Fibroblast of lung (primary cell): ENCODE measurements at regions not wholly inside any gene's neighbourhood (a gene's known extent, or its start where the extent isn't known, plus 50 kb on each side); places are given as distances from the start of the nearest gene placed in this dataset.
A peak's percentile ranks its signal among the peaks of the same experiment; 100 is the strongest.

ENCODE experiments used
- DNase-seq, 2 donors: peaks; one replicate each; pipeline versions ENCODE4 v3.0.0 to v3.0.0-alpha.2; 2010; ENCODE audit warnings: low read depth in 2 of 2
- H2AFZ ChIP-seq: 2 replicates; pipeline ENCODE4 v1.5.1; 2012; ENCODE audit warnings: low read length, control low read depth, inconsistent platforms
- H3K27ac ChIP-seq: 2 replicates; pipeline ENCODE4 v1.5.1; 2011; ENCODE audit warnings: low read length, control low read depth; ENCODE audit not compliant: insufficient read depth
- H3K27me3 ChIP-seq: 2 replicates; pipeline ENCODE4 v1.5.1; 2011; ENCODE audit warnings: mild to moderate bottlenecking, low read length; ENCODE audit not compliant: control insufficient read depth, insufficient read depth
- H3K36me3 ChIP-seq: 2 replicates; pipeline ENCODE4 v1.5.1; 2011; ENCODE audit warnings: low read length; ENCODE audit not compliant: control insufficient read depth, insufficient read depth
- H3K4me1 ChIP-seq: 2 replicates; pipeline ENCODE4 v1.5.1; 2011; ENCODE audit warnings: low read length; ENCODE audit not compliant: control insufficient read depth, insufficient read depth; ENCODE audit errors: extremely low read depth
- H3K4me2 ChIP-seq: 2 replicates; pipeline ENCODE4 v1.5.1; 2011; ENCODE audit warnings: low read length, control low read depth; ENCODE audit not compliant: insufficient read depth; ENCODE audit errors: extremely low read depth
- H3K4me3 ChIP-seq, 4 experiments: fragments of 200-600 bp in 1 of 4; sonication (generic) in 1 of 4; replicated peaks in 1 of 4; 2 replicates each; pipeline ENCODE4 v1.5.1; 2011 to 2016; ENCODE audit warnings: low read length in 4 of 4, low read depth in 3 of 4, mild to moderate bottlenecking in 3 of 4, control low read depth in 2 of 4, inconsistent platforms in 1 of 4, mixed read lengths in 1 of 4; ENCODE audit not compliant: insufficient read depth in 1 of 4; ENCODE audit errors: control extremely low read depth in 1 of 4
- H3K79me2 ChIP-seq: 2 replicates; pipeline ENCODE4 v1.5.1; 2012; ENCODE audit warnings: mild to moderate bottlenecking, low read length, inconsistent platforms; ENCODE audit not compliant: control insufficient read depth, insufficient read depth
- H3K9ac ChIP-seq: 2 replicates; pipeline ENCODE4 v1.5.1; 2011; ENCODE audit warnings: mild to moderate bottlenecking, low read length, control low read depth; ENCODE audit not compliant: insufficient read depth
- H3K9me3 ChIP-seq: 2 replicates; pipeline ENCODE4 v1.5.1; 2012; ENCODE audit warnings: low read depth, low read length; ENCODE audit not compliant: control insufficient read depth, insufficient read depth
- H4K20me1 ChIP-seq: 2 replicates; pipeline ENCODE4 v1.5.1; 2011; ENCODE audit warnings: low read length; ENCODE audit not compliant: control insufficient read depth, insufficient read depth; ENCODE audit errors: extremely low read depth
- EZH2 ChIP-seq: IDR thresholded peaks from 2 replicates; pipeline ENCODE4 v1.5.1; 2012; ENCODE audit warnings: low read length, control low read depth, mild to moderate bottlenecking; ENCODE audit errors: missing control alignments
- TF ChIP-seq, protein P1 (sequence below), 2 donors: IDR thresholded peaks in 1 of 2; conservative IDR thresholded peaks in 1 of 2; 1 replicate in 1 of 2; 2 replicates in 1 of 2; pipeline ENCODE4 v1.5.1; 2011 to 2012; ENCODE audit warnings: low read length in 2 of 2, control low read depth in 1 of 2, inconsistent platforms in 1 of 2, low read depth in 1 of 2, mild to moderate bottlenecking in 1 of 2

DNA sequence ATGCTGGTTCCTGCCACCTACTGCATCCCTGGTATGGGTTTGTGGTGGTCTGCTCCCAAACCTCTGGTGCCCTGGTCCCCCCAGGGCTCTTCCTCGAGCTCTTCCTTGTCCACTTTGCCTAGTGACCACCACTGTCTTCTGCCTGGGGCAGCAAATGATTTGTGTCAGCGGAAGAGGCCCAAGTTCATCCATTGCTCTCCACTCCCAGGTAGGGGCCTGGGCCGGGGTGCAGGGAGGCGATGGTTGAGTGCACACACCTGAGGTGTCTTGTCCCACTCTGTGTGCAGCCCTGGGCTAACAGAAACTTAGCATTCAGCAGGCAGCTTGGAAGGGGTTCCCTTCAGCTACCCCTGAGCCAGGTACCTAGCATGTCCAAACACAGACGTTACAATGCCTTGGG, 75.6 kb upstream of the SOX3 start:
- no peak overlapping the region for H3K4me3 ChIP-seq
- no peaks in the 10 kb centered on the region for H3K9me3 ChIP-seq
- no peaks in the 10 kb centered on the region for H3K79me2 ChIP-seq
- H2AFZ ChIP-seq, result no peak overlapping the region
- H3K27ac ChIP-seq, result no peak overlapping the region
- H3K27me3 ChIP-seq, result no peaks in the 10 kb centered on the region
- DNase-seq, result no peak
- H4K20me1 ChIP-seq, result no peaks in the 10 kb centered on the region
- TF ChIP-seq, protein P1, sequence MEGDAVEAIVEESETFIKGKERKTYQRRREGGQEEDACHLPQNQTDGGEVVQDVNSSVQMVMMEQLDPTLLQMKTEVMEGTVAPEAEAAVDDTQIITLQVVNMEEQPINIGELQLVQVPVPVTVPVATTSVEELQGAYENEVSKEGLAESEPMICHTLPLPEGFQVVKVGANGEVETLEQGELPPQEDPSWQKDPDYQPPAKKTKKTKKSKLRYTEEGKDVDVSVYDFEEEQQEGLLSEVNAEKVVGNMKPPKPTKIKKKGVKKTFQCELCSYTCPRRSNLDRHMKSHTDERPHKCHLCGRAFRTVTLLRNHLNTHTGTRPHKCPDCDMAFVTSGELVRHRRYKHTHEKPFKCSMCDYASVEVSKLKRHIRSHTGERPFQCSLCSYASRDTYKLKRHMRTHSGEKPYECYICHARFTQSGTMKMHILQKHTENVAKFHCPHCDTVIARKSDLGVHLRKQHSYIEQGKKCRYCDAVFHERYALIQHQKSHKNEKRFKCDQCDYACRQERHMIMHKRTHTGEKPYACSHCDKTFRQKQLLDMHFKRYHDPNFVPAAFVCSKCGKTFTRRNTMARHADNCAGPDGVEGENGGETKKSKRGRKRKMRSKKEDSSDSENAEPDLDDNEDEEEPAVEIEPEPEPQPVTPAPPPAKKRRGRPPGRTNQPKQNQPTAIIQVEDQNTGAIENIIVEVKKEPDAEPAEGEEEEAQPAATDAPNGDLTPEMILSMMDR (conservative IDR thresholded peaks at IDR 0.05 in 1 of 2, IDR thresholded peaks at IDR 0.05 in 1 of 2; ENCODE audit: low read depth in 1 of 2, low read length in 2 of 2), result no peak
- TF ChIP-seq EZH2, result no peak
- H3K36me3 ChIP-seq, result no peaks in the 10 kb centered on the region
- H3K4me2 ChIP-seq, result no peak overlapping the region
- H3K4me1 ChIP-seq, result no peaks in the 10 kb centered on the region
- H3K9ac ChIP-seq, result no peak overlapping the region

DNA sequence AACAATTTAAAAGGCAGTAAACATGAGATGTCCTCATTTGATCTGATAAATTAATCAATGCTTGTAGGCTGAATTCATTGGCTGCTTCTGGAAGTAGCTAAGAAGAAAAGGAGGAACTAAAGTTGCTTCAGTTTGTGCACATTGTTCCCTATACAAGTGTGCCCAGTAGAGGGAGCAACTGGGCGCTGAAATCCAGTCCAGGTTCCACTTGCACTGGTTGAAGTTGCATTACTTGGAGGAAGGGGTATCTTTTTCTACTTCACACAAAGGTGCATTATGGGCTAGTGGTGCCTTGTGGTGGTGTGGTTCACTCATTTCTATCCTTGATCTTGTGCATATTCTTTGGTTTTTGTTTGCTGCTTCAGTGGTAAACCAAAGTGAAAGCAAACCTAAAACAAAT, 67.9 kb upstream of the SOX3 start:
- TF ChIP-seq, protein P1 (conservative IDR thresholded peaks at IDR 0.05 in 1 of 2, IDR thresholded peaks at IDR 0.05 in 1 of 2; ENCODE audit: low read depth in 1 of 2, low read length in 2 of 2), result peak; percentile 66 to 71
- TF ChIP-seq EZH2, result no peak
- no peak overlapping the region for H2AFZ ChIP-seq
- peak; percentile 15 to 36 for DNase-seq
- peak overlapping the region; percentile 25 for H3K4me2 ChIP-seq
- no peaks in the 10 kb centered on the region for H3K27me3 ChIP-seq
- no peaks in the 10 kb centered on the region for H3K9me3 ChIP-seq
- no peak overlapping the region for H3K27ac ChIP-seq
- H3K36me3 ChIP-seq, result no peaks in the 10 kb centered on the region
- no peaks in the 10 kb centered on the region for H3K79me2 ChIP-seq
- no peak overlapping the region for H3K4me3 ChIP-seq
- H3K4me1 ChIP-seq, result no peaks in the 10 kb centered on the region
- H3K9ac ChIP-seq, result no peak overlapping the region
- no peaks in the 10 kb centered on the region for H4K20me1 ChIP-seq

DNA sequence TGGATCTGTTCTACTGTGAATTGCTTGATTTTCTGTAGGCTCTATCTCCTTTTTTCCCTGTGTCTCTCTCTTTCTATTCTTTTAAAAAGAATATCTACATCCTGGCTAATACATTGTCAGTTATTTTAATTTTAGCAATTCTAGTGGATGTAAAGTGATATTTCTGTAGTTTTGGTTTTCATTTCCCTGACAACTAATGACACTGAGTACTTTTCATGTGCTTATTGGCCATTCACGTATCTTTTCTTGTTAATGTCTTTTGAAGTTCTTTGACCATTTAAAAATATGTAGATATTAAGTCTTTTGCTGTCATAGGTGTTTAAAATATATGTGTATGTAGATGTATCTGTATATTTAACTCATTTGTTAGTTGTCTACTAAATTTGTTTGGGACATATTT, 59.0 kb upstream of the SOX3 start:
- Histone ChIP-seq H4K20me1 (no peaks in the 10 kb centered on the region), H3K4me2 (no peak overlapping the region), H2AFZ (no peak overlapping the region), H3K4me3 (no peak overlapping the region), H3K9ac (no peak overlapping the region), H3K27me3 (no peaks in the 10 kb centered on the region), H3K27ac (no peak overlapping the region), H3K9me3 (no peaks in the 10 kb centered on the region), H3K79me2 (no peaks in the 10 kb centered on the region), H3K36me3 (no peaks in the 10 kb centered on the region), H3K4me1 (no peaks in the 10 kb centered on the region)
- TF ChIP-seq, protein P1 (conservative IDR thresholded peaks at IDR 0.05 in 1 of 2, IDR thresholded peaks at IDR 0.05 in 1 of 2; ENCODE audit: low read depth in 1 of 2, low read length in 2 of 2), result no peak
- TF ChIP-seq EZH2, result no peak
- DNase-seq, result no peak
